ENCODE measurements at regions not wholly inside any gene's neighbourhood (a gene's known extent, or its start where the extent isn't known, plus 50 kb on each side); places are given as distances from the start of the nearest gene placed in this dataset.

DNA sequence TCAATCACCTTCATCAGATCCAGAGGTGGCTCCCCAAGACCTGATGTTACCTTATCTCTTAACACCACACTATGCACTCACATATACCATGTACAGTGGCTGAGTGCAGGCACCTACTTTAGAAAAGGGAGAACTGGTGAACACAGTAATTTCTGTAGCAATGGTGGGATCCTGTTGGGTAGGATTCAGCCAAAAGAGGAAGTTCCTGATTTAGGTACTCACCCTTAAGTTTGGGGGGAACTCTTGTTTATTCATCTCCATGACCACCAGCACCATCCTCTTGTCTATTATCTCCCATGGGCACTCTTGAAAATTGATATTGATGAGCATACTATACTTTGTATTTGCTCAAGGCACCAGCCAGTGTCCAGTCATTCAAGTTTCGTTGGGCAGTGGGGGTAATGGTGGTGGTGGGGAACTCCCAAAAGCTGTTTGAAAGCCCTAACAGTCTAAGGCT is 324.4 kb downstream of the LMO7 start:
- TF ChIP-seq, protein P1, sequence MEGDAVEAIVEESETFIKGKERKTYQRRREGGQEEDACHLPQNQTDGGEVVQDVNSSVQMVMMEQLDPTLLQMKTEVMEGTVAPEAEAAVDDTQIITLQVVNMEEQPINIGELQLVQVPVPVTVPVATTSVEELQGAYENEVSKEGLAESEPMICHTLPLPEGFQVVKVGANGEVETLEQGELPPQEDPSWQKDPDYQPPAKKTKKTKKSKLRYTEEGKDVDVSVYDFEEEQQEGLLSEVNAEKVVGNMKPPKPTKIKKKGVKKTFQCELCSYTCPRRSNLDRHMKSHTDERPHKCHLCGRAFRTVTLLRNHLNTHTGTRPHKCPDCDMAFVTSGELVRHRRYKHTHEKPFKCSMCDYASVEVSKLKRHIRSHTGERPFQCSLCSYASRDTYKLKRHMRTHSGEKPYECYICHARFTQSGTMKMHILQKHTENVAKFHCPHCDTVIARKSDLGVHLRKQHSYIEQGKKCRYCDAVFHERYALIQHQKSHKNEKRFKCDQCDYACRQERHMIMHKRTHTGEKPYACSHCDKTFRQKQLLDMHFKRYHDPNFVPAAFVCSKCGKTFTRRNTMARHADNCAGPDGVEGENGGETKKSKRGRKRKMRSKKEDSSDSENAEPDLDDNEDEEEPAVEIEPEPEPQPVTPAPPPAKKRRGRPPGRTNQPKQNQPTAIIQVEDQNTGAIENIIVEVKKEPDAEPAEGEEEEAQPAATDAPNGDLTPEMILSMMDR (IDR thresholded peaks at IDR 0.05; ENCODE audit: low read depth, low read length): no peak
- no peak for TF ChIP-seq EZH2phosphoT487 (IDR thresholded peaks at IDR 0.05; ENCODE audit: low read depth)
